Stimulated activated naive CD8-positive, alpha-beta T cell treated with anti-CD3 and anti-CD28 coated beads, Interleukin-15, amount 100 ng/mL, for 72 hours (primary cell): ENCODE measurements at regions not wholly inside any gene's neighbourhood (a gene's known extent, or its start where the extent isn't known, plus 50 kb on each side); places are given as distances from the start of the nearest gene placed in this dataset.

Experiments used
- ATAC-seq: fragments of 150-1000 bp; cut with Tn5 transposase; 2 replicates; pipeline ENCODE4 v1.10.0; 2021; ENCODE audit warnings: mild to moderate bottlenecking, moderate library complexity
- DNase-seq, 2 donors: peaks; one replicate each; pipeline ENCODE4 v3.0.0; 2021 to 2022
- H3K27ac Mint-ChIP-seq, 2 donors: one replicate each; pipeline ENCODE4 v1.8.0; 2022; ENCODE audit warnings: mild to moderate bottlenecking in 2 of 2, mixed read lengths in 2 of 2, moderate library complexity in 2 of 2
- H3K27me3 Mint-ChIP-seq: one replicate; pipeline ENCODE4 v1.8.0; 2022; ENCODE audit warnings: mixed read lengths
- H3K4me1 Mint-ChIP-seq: one replicate; pipeline ENCODE4 v1.8.0; 2022; ENCODE audit warnings: mild to moderate bottlenecking, mixed read lengths
- H3K4me3 Mint-ChIP-seq, 2 donors: one replicate each; pipeline ENCODE4 v1.8.0; 2022; ENCODE audit warnings: mild to moderate bottlenecking in 2 of 2, mixed read lengths in 2 of 2, moderate library complexity in 1 of 2
- H3K9me3 Mint-ChIP-seq, 2 donors: one replicate each; pipeline ENCODE4 v1.8.0; 2022; ENCODE audit warnings: mixed read lengths in 2 of 2

DNA sequence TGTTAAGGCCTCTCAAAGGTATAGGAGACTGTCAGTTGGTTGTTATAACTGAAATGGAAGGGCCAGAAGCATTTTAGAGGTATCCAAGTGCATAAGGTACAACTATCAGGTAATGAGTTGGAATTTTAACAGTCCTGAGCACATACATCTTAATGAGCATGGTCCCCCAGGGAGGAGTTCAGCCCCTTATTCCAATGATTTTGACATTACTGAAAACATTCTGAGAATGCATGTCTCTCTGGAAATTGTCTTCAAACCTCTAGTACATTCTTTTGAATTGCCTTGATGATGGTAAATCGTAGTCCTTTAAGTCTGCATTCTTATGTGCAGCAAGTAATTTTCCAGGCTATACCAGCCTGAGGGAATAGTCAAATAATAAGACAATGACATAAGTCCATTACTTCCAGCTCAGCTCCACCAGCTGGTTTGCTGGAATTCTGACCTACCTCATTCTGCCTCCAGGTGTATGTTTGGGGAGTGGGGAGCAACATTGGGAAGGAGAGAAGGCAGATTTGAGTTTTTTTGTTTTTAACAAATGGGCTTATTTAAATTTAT, 239.2 kb downstream of the MSRB3 start:
- Mint-ChIP-seq H3K4me1 (no peaks in the 10 kb centered on the region), H3K4me3 (no peak overlapping the region), H3K9me3 (no peaks in the 10 kb centered on the region), H3K27ac (no peak overlapping the region), H3K27me3 (no peaks in the 10 kb centered on the region)
- DNase-seq: no peak
- no peak for ATAC-seq

DNA sequence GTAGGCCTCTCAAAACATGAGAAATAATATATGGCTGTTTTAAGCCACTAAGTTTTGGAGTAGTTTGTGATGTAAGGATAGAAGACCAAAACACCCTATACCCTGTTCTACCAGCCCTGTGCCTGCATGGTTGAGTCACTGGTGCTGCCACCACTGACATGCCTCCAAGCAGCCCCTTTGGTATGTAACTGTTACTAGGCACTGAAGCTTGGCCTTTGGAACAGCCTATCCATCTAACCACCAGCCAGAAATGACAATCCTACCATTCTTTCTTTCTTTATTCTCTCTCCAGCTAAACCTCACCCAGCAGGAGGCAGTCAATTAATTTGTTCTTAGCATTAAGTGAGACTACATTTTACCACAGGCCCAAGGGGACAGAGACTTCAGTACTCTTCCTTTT, 240.3 kb downstream of the MSRB3 start:
- Mint-ChIP-seq H3K27ac (no peak overlapping the region), H3K4me3 (no peak overlapping the region), H3K27me3 (no peaks in the 10 kb centered on the region), H3K9me3 (no peaks in the 10 kb centered on the region), H3K4me1 (no peaks in the 10 kb centered on the region)
- no peak for ATAC-seq
- DNase-seq: no peak

DNA sequence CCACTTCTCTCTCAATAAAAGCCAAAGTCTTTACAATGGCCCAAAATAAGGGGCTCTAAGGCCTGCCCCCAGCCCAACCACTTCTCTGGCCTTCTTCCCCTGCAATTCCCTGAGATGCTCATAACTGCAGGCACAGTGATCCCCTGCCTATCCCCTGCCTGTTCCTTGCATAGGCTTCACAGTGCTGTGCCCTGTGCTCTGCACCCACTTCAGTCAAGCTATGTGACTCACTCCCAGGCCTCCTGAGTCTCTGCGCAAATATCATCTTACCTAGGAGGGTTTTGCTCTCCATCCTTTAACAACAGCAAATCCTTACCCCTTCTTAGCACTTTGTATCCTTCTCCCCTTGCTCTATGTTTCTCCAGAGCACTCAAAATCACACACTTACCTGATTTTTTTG, 242.2 kb downstream of the MSRB3 start:
- H3K27ac Mint-ChIP-seq: no peak overlapping the region
- DNase-seq: no peak
- ATAC-seq: peak; percentile 26

DNA sequence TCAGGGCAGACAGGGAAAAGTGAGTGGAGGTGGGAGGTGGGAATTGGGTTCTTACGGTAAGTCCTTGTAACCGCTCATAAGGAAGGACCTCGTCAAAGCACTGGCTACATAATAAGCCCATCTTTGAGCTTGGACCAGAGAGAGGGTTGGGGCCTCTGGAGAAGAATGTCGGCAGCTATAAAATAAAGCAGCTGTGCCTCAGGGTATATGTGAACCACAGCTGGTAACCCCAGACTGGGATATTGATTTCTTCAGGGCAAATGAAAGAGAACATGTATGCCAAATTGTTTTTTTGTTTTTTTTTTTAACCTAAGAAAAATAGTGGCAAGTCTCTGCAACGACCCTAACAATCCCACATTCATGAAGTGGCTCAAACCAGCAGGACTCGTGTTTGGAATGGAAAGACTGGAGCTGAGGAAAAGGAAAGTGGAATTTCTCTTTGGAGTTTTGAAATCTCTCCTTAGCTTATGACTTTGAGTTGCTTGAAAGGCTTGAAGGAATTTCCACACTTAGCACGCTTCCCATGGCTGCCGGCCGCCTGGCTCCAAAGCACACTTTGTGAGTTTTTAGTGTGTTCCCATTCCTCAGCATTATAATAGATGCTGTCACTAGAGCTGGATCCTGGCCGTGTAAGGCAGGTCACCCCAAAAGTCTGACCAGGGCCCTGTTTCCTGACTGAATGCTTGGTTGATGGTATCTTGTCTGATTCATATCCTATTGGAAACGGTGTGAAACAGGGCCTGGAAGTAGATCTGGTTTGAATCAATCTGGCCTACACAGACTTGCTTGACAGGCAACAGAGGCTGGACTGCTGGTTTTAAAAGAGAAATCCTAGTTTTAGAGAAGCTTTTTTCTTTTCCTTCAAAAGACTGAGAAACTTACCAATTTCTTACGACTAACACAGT, 244.7 kb downstream of the MSRB3 start:
- Mint-ChIP-seq H3K4me1 (no peaks in the 10 kb centered on the region), H3K9me3 (no peaks in the 10 kb centered on the region), H3K4me3 (no peak overlapping the region), H3K27me3 (no peaks in the 10 kb centered on the region), H3K27ac (no peak overlapping the region)
- ATAC-seq (no peak), DNase-seq (no peak)

More for the DNA sequence above, 242.2 kb downstream of the MSRB3 start:
- Mint-ChIP-seq H3K4me3 (no peak overlapping the region), H3K9me3 (no peaks in the 10 kb centered on the region), H3K4me1 (no peaks in the 10 kb centered on the region), H3K27me3 (no peaks in the 10 kb centered on the region)

DNA sequence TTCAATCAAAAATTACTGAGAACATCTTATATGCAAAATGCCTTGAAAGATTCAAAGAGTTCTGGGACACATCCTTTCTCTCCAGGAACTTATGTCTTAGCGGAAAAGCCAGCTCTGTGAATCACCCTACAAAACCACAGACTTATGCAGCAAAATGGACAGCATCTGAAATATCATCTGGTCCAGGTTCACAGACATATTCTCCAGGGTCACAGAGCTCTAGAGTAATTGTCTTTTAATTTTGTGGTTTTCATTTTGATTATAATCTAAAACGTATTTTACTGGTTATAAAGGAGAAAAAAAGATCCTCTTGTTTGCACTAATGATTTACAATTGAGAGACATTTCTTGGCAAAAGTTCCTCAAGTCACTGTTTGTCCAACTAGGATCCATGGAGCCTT, 246.2 kb downstream of the MSRB3 start:
- no peaks in the 10 kb centered on the region for H3K9me3 Mint-ChIP-seq
- no peak overlapping the region for H3K4me3 Mint-ChIP-seq
- peaks cover 4% of the 10 kb centered on the region for H3K27me3 Mint-ChIP-seq
- H3K27ac Mint-ChIP-seq: no peak overlapping the region
- ATAC-seq: no peak
- H3K4me1 Mint-ChIP-seq: no peaks in the 10 kb centered on the region
- DNase-seq: no peak

DNA sequence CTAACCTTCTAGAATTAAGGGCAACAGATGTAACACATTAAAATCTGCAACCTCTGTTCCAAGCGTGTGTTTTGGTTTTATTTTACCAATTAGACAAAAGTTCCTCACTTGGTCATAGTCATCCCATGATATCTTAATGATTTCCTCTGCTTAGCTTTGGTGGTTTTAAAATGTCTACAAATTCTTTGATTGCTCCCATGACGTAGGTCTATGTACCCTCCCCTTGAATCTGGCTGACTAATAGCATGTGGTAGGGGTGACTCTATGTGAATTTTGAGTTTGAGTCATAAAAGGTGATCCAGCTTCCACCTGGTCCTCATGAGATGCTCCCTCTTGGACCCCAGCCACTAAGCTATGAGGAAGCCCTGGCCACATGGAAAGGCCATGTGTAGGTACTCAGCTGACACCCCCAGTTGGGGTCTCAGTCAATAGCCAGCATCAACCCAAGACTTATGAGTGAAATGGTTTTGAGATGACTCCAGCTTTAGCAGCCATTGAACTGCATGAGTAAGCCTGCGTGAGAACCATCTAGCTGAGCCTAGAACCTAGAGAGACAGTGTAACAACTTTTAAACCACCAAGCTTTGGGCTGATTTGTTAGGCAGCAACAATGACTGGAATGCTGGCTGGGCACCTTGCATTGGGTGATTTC, 247.1 kb downstream of the MSRB3 start:
- no peak for DNase-seq

DNA sequence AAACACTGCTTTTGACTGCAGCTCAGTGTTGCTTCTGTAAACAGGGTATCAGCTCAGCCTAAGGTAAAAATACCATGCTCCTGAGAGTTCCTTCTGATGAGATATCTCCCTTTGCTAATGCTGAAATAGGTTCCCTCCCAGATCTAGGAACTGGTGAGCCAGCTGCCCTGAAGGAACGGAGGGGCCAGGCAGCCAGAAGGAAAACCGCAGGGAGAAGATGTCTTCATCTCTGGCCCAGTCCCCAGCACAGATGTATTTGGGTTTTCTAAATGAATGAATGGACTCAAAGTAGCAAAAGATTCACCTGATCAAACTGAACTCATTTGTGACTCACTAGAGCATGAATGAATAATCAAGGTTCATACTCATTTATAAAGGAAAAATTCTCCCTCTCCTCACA, 247.8 kb downstream of the MSRB3 start:
- no peak for ATAC-seq
- H3K4me1 Mint-ChIP-seq: no peaks in the 10 kb centered on the region
- no peak overlapping the region for H3K4me3 Mint-ChIP-seq
- no peak for DNase-seq
- H3K27ac Mint-ChIP-seq: no peak overlapping the region
- peaks cover 11% of the 10 kb centered on the region for H3K27me3 Mint-ChIP-seq
- no peaks in the 10 kb centered on the region for H3K9me3 Mint-ChIP-seq

More for the DNA sequence above, 247.1 kb downstream of the MSRB3 start:
- H3K4me3 Mint-ChIP-seq: no peak overlapping the region
- peaks cover 11% of the 10 kb centered on the region for H3K27me3 Mint-ChIP-seq
- H3K9me3 Mint-ChIP-seq: no peaks in the 10 kb centered on the region
- no peaks in the 10 kb centered on the region for H3K4me1 Mint-ChIP-seq
- H3K27ac Mint-ChIP-seq: no peak overlapping the region
- ATAC-seq: no peak

DNA sequence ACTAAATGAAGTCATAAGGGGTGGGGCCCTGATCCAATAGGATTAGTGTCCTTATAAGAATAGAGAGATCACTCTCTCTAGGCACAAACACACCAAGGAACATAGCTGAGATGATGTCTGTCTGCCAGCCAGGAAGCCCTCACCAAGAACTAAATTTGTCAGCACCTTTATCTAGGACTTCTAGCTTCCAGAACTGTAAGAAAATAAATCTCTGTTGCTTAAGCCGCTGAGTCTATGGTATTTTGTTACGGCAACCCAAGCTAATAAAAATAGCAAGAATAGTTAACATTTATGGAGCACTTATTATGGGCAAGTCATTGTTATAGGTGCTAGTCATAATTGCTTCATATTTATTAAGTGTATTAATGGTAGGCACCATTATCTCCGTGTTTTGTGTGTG, 249.6 kb downstream of the MSRB3 start:
- peaks cover 0 to 2% of the 10 kb centered on the region in 2 donors for H3K9me3 Mint-ChIP-seq
- no peak for DNase-seq
- no peaks in the 10 kb centered on the region for H3K4me1 Mint-ChIP-seq
- no peak for ATAC-seq
- no peak overlapping the region for H3K4me3 Mint-ChIP-seq
- H3K27me3 Mint-ChIP-seq: peaks cover 11% of the 10 kb centered on the region
- H3K27ac Mint-ChIP-seq: no peak overlapping the region

DNA sequence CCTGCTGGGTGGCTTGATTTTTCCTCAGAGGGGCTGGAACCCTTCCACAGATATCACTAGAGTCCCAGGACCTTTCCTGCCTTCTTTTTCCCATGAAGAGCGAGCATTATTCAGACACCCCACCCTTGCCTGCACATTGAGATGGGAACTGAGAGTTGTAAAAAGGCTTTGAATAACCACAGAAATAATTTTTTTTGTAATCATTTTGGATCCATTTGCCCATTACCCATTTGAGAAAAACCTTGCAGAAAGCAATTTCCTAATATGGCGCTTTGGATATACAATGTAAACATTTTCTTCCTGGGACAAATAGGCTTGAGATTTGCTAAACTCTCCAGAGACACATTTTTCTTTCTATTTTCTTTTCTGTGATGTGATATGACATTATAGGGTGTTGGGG, 250.6 kb downstream of the MSRB3 start:
- Mint-ChIP-seq H3K4me1 (no peaks in the 10 kb centered on the region), H3K27me3 (peaks cover 11% of the 10 kb centered on the region), H3K27ac (no peak overlapping the region), H3K4me3 (no peak overlapping the region), H3K9me3 (peaks cover 0 to 6% of the 10 kb centered on the region in 2 donors)
- DNase-seq (no peak), ATAC-seq (no peak)

DNA sequence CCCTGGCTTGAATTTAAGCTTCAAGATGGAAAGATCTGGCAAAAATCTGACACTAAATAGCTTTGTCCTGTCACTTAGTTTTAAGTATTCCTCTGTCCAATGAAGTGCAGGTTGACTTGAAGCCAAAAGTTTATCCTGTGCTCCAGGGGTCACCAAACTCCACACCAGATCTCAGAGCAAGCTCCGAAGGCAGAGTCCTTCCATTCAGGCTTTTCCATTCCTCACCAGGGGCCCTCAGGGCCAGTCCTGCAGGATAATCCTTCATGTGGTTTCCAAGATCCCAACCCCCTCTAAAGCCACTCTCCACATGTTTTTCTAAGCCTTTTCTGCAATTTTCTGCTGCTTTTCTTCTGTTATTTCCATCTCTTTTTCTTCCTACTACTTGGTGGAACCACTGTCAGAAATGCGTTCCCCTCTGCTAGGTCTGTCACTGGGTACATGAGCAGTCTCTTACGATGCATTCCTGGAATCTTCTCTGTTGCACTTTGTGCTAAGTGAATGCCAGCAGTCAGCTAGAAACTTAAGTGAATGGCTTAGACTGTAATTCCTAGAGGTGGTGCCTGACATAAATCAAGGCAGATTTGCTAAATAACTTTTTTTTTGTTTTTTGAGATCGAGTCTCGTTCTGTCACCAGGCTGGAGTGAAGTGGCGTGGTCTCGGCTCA, 251.4 kb downstream of the MSRB3 start:
- peaks cover 11% of the 10 kb centered on the region for H3K27me3 Mint-ChIP-seq
- no peaks in the 10 kb centered on the region for H3K4me1 Mint-ChIP-seq
- no peak overlapping the region for H3K4me3 Mint-ChIP-seq
- H3K27ac Mint-ChIP-seq: no peak overlapping the region
- DNase-seq (no peak), ATAC-seq (no peak)
- peaks cover 0 to 6% of the 10 kb centered on the region in 2 donors for H3K9me3 Mint-ChIP-seq

DNA sequence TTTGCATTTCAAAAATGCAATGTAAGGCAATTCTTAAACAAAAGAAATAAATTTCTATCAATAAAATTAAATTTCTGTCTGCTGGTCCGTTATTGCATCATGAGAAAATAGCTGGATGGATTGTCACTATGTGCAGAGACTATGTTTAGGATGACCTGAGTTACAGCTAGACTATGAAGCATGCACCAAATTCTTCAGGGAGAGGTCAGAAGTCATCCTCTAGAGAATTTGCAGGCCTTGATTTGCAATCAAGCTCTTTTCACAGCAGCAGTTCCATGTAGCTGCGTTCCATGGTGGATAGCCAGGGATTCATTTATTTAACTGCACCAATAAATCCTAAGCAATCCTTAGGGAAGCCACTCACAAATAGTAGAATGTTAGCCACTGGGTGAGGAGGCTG, 253.7 kb downstream of the MSRB3 start:
- no peak overlapping the region for H3K4me3 Mint-ChIP-seq
- DNase-seq: no peak
- H3K9me3 Mint-ChIP-seq: peaks cover 0 to 6% of the 10 kb centered on the region in 2 donors
- peaks cover 20% of the 10 kb centered on the region for H3K27me3 Mint-ChIP-seq
- no peaks in the 10 kb centered on the region for H3K4me1 Mint-ChIP-seq
- ATAC-seq: no peak
- H3K27ac Mint-ChIP-seq: no peak overlapping the region

DNA sequence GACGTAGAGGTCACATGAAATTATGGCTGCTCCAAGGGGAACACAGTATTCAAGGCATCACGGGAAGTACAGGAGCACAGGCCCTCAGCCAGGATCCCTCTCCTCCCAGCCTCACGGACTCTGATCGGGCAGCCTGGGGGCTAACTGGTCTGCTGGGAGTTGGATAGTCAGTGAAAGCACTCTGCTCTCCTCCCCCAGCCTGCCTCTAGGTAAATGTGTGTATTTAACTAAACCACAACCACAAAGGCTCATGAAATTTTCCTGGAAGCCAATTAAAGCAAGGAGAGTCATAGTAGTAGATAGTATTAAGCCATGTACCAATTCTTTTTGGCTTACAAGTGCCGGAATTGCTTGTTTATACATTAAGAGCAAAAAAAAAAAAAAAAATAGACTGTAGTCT, 254.3 kb downstream of the MSRB3 start:
- peaks cover 0 to 8% of the 10 kb centered on the region in 2 donors for H3K9me3 Mint-ChIP-seq

DNA sequence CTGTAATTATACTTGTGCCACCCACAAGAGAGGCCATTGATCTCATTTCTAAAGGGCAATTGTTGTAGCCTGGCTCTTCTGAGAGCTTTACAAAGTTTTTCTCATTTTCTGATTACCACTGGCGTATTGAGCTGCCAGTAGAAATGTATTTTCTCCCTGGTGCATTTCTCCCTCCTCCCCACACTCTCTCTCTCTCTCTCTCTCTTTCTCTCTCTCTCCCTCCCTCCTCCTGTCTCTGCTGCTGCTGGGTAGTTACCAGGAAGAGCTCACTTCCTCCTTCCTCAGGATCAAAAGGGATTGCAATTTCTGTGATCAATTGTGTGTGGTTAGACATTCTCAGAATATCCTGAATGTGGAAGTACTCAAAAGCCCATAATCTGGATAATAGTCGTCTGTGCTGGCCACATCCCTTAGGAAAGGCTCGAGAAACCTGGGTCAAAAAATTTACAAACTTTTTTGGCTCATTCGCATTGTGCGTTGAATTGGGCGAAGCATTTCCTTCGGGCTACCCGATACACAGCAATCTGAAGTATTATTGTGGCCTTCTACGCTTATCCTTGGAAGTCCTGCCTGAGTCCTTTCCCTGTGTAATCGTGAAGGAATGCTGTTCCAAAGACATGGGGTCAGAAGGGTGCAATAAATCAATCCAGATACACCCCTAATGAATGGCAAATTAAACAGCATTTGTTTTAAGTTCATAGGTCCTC, 254.8 kb downstream of the MSRB3 start:
- no peak for ATAC-seq
- no peak overlapping the region for H3K27ac Mint-ChIP-seq

More for the DNA sequence above, 254.3 kb downstream of the MSRB3 start:
- Mint-ChIP-seq H3K27me3 (peaks cover 20% of the 10 kb centered on the region), H3K4me3 (no peak overlapping the region), H3K27ac (no peak overlapping the region), H3K4me1 (no peaks in the 10 kb centered on the region)
- DNase-seq (no peak), ATAC-seq (no peak)

DNA sequence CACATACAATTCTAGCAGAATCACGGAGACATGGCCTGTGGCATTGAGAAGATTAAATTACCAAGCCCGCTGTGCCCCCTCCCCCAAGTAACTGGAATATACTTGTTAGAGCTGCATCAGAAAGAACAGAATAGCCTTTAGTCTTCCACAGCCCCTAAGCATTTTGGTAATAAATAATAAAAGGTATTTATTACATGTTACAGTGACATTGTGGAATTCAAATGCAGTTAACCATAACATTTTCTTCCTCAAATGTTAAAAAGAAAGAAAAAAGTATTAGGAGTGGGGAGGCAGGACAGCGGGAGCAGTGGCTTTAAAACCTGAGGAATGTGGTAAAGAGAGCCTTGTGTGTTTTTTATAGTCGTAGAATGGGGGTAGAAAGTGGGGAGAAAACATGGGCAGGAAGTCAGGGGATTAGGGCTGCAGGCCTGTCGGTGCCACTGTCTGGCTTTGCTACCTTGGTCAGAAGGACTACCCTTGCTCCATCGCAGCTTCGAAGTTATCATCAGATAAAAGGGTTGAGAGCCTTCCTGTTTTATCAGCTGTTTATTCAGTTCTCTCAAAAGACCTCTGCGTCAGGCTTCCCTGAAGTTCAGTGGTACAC, 255.9 kb downstream of the MSRB3 start:
- no peak for DNase-seq
- Mint-ChIP-seq H3K4me3 (no peak overlapping the region), H3K9me3 (peaks cover 4 to 19% of the 10 kb centered on the region in 2 donors), H3K27ac (peak overlapping the region in 1 of 2 donors; percentile 5), H3K4me1 (no peaks in the 10 kb centered on the region), H3K27me3 (peaks cover 20% of the 10 kb centered on the region)
- no peak for ATAC-seq

More for the DNA sequence above, 254.8 kb downstream of the MSRB3 start:
- DNase-seq: no peak
- Mint-ChIP-seq H3K4me1 (no peaks in the 10 kb centered on the region), H3K9me3 (peaks cover 0 to 13% of the 10 kb centered on the region in 2 donors), H3K27me3 (peaks cover 20% of the 10 kb centered on the region), H3K4me3 (no peak overlapping the region)

DNA sequence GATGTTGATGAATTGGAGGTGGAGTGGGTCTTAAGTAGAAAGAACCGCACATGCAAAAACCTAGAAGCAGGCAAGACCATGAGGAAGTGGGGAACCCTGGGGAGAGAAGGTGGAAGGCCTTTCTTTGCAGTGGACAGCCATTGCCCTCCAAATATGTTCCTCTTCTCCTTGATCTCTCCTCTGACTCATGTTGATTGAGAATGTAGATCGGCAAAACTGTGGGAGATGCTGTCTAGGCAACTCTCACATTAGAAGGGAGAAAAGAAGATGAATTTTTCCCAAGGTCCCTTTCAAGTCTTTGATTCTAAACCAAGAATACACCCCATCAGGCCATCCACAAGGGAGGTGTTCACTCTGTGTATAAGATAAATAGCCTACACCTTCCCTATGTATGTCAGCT, 257.5 kb downstream of the MSRB3 start:
- H3K27me3 Mint-ChIP-seq: peaks cover 10% of the 10 kb centered on the region
- H3K9me3 Mint-ChIP-seq: peaks cover 7 to 33% of the 10 kb centered on the region in 2 donors
- no peak overlapping the region for H3K4me3 Mint-ChIP-seq
- no peak overlapping the region for H3K27ac Mint-ChIP-seq
- DNase-seq (no peak), ATAC-seq (no peak)
- no peaks in the 10 kb centered on the region for H3K4me1 Mint-ChIP-seq
